Stimulated activated CD4-positive, alpha-beta T cell treated with anti-CD3 and anti-CD28 coated beads, Interleukin-12 subunit alpha, Interleukin-12 subunit beta, amount 100 ng/mL, for 24 hours (primary cell): ENCODE measurements at regions not wholly inside any gene's neighbourhood (a gene's known extent, or its start where the extent isn't known, plus 50 kb on each side); places are given as distances from the start of the nearest gene placed in this dataset.
"Not testable (repeated sequence)": the region's sequence is repeated elsewhere in the genome, so short reads cannot be mapped to it uniquely, and the experiment has no call there.

Experiments used
- DNase-seq, 2 experiments: peaks; one replicate each; pipeline ENCODE4 v3.0.0-alpha.2; 2020; ENCODE audit warnings: low read depth in 2 of 2

DNA sequence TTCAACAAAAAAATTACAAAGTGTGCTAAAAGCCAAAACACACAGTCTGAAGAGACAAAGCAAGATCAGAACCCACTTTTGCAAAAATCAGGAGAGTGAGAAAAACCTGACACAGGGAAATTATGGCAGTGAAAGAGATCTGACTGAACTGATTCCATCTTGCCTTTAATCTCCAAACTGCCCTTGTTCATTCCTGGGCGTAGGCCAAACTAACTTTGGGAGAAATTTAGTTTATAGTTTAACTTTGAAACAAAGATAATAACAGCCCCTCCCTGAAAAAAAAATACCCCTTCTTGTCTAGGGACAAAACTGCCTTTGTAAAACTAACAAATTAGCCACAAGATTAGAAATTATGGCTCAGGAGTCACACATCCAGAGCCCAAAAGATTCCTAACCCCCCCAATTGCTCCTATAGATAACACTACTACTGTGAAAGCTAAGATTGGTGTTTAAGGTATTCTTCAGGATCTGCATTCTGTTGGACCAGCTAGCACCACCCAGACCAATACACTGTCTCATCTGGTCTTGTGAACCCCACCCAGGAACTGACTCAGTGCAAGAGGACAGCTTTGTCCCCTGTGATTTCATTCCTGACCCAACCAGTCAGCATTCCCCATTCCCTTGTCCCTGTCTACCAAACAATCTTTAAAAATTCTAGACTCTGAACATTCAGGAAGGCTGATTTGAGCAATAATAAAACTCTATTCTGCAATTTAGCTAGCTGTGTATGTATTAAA, 226.1 kb upstream of the SH3BP4 start:
- DNase-seq = no peak

DNA sequence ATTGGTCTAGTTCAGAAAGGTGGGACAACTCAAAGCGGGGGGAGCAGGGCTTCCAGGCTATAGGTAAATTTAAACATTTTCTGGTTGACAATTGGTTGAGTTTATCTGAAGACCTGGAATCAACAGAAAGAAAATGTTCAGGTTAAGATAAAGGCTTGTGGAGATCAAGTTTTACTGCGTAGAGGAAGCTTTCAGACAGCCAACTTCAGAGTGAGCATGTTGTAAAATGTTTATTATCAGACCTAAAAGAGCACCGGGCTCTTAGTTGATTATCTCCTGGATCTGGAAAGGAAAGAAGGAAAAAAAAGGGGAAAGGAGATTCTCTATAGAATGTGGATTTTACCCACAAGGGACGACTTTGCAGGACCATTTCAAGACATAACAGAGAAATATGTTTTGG, 227.0 kb upstream of the SH3BP4 start:
- no peak for DNase-seq

DNA sequence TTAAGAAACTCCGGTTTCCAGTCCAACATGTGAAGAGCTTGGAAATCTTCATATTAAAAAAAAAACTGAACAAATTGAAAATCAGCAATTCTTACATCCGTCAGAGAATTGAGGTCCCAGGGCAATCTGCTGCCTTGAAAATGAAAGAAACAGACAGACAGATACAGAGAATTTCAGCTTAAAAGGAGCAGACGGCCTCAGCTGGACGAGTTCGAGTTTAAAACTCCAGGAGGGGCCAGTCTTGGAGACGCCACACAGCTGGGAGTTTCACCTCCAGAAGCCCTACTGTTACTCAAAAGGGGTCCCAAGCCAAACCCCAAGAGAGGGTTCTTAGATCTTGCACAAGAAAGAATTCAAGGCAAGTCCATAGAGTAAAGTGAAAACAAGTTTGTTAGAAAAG, 226.5 kb upstream of the ARL4C start:
- no peak for DNase-seq

GRCh38 chr2:234722176-234722575, 225.3 kb upstream of the ARL4C start:
- no peak for DNase-seq

DNA sequence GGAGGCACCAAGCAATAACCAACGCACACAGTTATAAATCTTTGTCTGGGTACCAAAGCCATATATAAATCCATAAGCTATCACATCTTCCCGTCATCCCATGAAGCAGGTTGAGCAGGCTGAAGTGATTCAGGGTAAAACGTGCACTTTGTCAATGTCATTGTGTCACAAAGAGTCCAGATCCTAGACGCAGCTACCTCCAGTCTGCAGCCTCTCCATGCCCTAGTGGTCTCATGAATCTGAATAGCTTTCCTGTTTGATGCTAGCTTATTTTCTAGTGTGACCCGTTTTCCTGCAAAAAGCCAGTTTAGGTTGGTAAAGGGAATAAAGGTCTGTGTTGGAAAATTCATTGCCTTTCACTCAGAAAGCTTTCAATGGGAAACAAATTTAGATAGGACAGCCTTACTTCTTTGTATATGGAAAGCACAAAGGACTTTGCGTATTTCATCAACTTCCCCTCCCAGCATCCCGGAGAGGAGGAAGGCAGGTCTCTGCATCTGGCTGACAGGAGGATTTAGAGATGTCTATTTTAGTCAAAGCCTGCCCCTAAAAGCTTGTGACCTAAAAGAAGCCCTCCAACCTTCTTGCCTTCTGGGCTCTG, 222.3 kb upstream of the ARL4C start:
- no peak for DNase-seq

- DNase-seq = no peak
Measured at GRCh38 chr2:234716271-234716670, 219.4 kb upstream of the ARL4C start.

DNA sequence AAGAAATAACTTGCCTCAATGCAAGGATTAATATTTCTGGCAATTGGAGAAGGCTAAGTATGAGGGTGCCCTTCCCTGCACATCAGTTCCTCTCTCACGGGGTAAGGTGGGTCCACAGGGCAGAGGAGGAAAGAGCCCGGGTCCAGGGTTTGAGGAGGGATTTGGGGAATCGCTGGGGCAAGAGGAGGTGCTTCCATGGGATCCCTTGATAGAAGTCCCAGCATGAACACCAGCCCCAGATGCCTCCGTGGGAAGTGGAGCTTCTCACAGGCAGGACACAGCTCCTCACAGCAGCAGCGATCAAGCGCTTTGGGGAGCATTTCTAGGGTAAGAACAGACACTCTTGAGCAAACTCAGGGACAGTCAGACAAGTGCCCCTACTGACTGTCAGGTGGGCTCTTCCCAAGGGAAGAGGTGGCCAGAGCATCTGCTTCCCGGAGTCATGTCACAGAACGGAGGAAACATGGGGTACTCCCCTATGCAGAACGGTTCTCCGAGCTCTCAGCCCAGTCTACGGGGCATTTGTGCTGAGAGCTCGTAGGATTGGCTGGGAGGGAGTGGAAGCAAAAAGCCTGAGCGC, 218.9 kb upstream of the ARL4C start:
- no peak for DNase-seq

DNA sequence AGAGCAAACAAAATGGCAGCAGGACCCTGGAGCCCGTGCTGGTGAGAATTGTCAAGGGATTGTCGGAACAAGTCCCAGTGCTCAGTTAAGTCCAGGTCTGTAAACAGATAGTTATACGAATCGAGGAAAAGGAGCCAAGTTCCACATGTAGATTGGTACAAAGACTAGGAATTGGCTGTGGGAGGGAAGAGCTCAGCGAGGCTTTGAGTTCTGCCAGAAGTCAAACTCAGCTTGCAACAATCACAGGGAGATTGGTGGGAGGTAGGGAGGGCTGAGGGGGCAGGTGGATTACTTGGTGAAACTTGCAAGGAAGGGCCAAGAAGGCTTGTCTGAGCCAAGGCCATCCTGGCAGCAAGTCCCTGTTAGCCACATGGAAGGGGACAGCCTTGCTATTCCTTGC, 217.8 kb upstream of the ARL4C start:
- no peak for DNase-seq

- DNase-seq = no peak
Measured at GRCh38 chr2:234712421-234712935, 215.6 kb upstream of the ARL4C start.

DNA sequence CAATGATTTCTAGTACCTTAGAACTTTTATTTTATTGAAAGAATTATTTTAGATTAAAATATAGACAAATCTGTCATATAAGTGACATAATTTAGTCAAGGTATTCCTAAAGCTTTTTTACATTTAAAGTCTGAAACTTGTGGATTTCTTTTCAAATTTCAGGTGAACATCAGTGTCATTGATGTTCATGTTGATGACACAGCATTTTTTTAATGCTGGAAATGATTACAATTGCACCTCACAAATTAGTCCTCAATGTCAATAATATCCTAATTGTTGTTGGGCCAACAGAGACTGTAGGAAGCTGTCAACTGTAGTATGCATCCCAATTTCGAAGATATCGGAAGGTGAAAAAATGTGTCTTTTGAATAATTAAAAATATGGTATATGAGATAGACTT, 214.4 kb upstream of the ARL4C start:
- no peak for DNase-seq

DNA sequence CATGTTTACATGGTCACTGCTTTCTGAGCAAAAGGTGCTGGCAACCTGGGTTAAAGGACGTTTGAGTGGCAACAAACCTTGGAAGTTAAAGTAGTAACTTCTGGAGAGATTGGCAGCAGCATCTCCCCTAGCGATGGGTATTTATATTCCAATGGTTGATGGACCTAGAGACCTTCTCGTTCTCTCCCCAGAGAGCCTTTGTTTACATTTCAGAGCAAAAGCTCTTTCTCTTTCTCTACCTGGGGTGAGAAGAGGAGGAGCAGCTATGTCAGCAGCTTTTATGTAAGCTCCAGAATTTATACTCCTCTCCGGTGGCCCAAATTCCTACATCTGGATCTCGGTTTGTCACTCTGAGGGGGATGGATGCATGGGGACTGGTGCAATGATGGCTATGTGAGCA, 213.7 kb upstream of the ARL4C start:
- no peak for DNase-seq

DNA sequence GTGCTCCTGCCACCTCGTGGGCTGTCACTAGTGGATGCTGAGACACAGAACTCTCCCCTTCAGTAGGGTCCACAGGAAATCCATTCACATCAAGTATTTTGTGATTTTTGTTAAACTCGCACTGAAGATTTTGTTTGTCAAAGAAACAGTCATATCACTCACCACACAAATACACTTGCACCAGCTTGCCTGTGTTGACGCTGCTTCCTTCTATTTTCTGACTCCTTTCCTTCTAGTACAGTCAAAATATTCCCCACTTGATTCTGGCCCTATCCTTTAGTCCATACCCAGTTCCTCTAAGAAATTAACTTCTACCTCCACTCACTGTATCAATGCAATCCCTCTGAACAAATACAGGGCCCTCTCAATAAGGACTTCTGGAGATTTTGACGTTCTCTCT, 213.2 kb upstream of the ARL4C start:
- no peak for DNase-seq

DNA sequence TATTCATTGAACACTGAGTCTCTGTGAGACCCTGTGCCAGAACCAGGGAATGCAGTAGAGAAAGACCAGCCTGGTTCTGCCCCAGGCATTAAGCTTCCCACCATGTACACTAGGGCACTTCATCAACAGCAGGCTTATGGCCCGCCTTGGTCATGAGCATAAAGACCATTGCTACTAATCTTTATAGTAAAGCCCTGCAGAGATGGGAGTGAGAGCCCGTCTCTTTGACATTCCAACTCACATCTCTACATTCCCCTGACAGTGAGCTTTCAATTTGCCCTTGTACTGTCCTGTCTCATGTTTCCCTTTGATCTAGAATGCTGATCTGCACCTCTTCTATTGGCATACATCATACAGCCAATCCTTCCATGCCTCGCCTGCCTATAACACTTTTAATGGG, 211.8 kb upstream of the ARL4C start:
- DNase-seq = no peak

- no peak for DNase-seq
Measured at GRCh38 chr2:234708091-234708683, 211.3 kb upstream of the ARL4C start.

GRCh38 chr2:234706086-234706485, 209.2 kb upstream of the ARL4C start:
- no peak for DNase-seq

DNA sequence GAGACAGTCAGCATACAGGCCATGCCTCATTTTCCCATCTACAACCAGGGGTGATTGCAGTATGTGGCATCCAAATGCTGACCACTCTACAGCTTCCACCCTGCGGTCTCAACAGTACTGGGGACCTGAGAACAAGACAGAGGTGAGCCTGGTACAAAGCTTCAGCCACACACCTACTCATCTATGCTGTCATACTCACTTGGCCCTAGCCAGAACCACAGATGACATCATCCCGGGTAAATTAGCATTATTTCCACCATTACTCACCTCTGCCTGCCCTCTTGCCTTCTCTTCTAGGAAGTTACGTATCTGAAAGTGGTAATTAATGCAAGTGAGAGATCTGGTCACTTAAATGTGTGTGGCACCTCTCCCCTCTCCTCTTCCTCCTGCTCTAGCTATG, 208.2 kb upstream of the ARL4C start:
- DNase-seq = no peak

GRCh38 chr2:234703258-234703657, 206.4 kb upstream of the ARL4C start:
- no peak for DNase-seq

- DNase-seq = no peak
Measured at GRCh38 chr2:234702731-234703225, 205.9 kb upstream of the ARL4C start.

DNA sequence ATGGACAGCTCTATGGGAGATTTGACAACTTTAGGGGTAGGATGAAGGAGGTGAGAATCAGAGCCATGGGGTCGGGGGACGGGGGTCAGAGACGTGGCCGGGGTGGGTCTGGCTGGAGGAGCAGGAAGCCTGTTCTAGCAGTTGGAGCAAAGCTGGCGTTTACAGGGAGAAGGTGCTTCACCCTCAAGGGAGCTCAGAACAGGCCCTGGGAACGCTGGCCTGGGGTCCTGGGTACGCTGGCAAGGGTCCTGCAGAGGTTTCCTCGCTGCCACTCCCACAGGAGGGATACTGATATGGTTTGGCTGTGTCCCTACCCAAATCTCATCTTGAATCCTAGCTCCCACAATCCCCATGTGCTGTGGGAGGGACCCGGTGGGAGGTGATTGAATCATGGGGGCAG, 205.0 kb upstream of the ARL4C start:
- DNase-seq = no peak

- DNase-seq = no peak
Measured at GRCh38 chr2:234701421-234701820, 204.5 kb upstream of the ARL4C start.

- no peak for DNase-seq
Measured at GRCh38 chr2:234699456-234699855, 202.6 kb upstream of the ARL4C start.

DNA sequence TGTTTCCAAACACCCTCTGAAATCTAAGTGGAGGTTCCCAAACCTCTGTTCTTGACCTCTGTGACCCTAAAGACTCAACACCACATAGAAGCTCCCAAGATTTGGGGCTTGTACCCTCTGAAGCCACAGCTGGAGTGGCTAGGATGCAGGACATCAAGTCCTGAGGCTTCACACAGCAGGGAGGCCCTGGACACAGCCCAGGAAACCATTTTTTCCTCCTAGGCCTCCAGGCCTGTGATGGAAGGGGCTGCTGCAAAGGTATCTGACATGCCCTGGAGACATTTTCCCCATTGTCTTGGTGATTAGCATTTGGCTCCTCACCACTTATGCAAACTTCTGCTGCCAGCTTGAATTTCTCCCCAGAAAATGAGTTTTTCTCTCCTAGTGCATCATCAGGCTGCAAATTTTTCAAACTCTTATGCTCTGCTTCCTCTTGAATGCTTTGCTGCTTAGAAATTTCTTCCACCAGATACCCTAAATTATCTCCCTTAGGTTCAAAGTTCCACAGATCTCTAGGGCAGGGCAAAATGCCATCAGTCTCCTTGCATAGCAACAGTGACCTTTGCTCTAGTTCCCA, 200.5 kb upstream of the ARL4C start:
- DNase-seq = not testable (repeated sequence)
